ENCODE measurements at regions not wholly inside any gene's neighbourhood (a gene's known extent, or its start where the extent isn't known, plus 50 kb on each side); places are given as distances from the start of the nearest gene placed in this dataset.

- intact Hi-C loops (cut with DNase I; ENCODE audit: low total_unique reads) = no loop called here
- peaks cover 7 to 10% of the 10 kb centered on the region in 2 donors for H3K9me3 ChIP-seq
- TF ChIP-seq POLR2A (IDR thresholded peaks at IDR 0.05) (no peak), POLR2AphosphoS5 (IDR thresholded peaks at IDR 0.05) (no peak)
- TF ChIP-seq, protein P1, sequence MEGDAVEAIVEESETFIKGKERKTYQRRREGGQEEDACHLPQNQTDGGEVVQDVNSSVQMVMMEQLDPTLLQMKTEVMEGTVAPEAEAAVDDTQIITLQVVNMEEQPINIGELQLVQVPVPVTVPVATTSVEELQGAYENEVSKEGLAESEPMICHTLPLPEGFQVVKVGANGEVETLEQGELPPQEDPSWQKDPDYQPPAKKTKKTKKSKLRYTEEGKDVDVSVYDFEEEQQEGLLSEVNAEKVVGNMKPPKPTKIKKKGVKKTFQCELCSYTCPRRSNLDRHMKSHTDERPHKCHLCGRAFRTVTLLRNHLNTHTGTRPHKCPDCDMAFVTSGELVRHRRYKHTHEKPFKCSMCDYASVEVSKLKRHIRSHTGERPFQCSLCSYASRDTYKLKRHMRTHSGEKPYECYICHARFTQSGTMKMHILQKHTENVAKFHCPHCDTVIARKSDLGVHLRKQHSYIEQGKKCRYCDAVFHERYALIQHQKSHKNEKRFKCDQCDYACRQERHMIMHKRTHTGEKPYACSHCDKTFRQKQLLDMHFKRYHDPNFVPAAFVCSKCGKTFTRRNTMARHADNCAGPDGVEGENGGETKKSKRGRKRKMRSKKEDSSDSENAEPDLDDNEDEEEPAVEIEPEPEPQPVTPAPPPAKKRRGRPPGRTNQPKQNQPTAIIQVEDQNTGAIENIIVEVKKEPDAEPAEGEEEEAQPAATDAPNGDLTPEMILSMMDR (IDR thresholded peaks at IDR 0.05) = no peak
- H3K36me3 ChIP-seq = no peaks in the 10 kb centered on the region
- H3K4me1 ChIP-seq = no peaks in the 10 kb centered on the region
- no peaks in the 10 kb centered on the region for H3K27me3 ChIP-seq
- no peak overlapping the region for H3K4me3 ChIP-seq
- no peak for DNase-seq (ENCODE audit: low spot score in 2 of 2)
- no peak overlapping the region for H3K27ac ChIP-seq
Measured at GRCh38 chr2:154546341-154546740, 152.2 kb upstream of the KCNJ3 start.

- TF ChIP-seq POLR2AphosphoS5 (IDR thresholded peaks at IDR 0.05) (no peak), POLR2A (IDR thresholded peaks at IDR 0.05) (no peak)
- TF ChIP-seq, protein P1 (IDR thresholded peaks at IDR 0.05) = no peak
- Histone ChIP-seq H3K27ac (no peak overlapping the region), H3K4me3 (no peak overlapping the region), H3K9me3 (peaks cover 7 to 10% of the 10 kb centered on the region in 2 donors), H3K36me3 (no peaks in the 10 kb centered on the region), H3K27me3 (no peaks in the 10 kb centered on the region), H3K4me1 (no peaks in the 10 kb centered on the region)
- DNase-seq (ENCODE audit: low spot score in 2 of 2) = no peak
- intact Hi-C loops (cut with DNase I; ENCODE audit: low total_unique reads) = no loop called here
Measured at GRCh38 chr2:154549869-154550268, 148.6 kb upstream of the KCNJ3 start.

DNA sequence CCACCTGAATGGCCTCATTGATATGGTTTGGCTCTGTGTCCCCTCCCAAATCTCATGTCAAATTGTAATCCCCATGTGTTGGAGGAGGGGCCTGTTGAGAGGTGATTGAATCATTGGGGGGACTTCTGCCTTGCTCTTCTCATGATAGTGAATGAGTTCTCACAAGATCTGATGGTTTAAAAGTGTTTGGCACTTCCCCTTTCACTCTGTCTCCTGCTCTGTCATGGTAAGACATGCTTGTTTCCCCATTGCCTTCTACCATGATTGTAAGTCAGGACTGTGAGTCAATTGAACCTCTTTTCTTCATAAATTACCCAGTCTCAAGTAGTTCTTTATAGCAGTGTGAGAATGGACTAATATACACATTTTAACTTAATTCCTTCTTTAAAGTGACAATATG lies 146.8 kb upstream of the KCNJ3 start:
- intact Hi-C loops (cut with DNase I; ENCODE audit: low total_unique reads) = no loop called here
- no peak for DNase-seq (ENCODE audit: low spot score in 2 of 2)

DNA sequence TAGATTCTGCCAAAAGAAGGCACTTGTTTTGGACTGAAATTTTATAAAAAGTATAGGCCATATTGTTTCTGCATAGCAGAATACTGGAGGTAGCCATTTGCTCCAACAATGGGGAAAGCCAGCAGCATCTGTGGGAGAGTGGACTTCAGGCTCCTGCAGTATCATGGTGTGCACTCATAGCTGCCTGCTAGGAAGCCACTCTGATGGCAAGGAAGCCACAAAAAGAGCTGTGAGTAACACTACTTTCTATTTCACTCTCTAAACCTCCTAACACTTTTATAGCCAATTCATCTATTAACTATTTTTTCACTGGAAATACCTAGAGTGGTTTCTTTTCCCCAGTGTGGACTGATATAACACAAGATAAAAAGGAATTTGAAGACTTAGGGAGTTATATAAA lies 144.4 kb upstream of the KCNJ3 start:
- no peaks in the 10 kb centered on the region for H3K27me3 ChIP-seq
- H3K4me1 ChIP-seq = no peaks in the 10 kb centered on the region
- TF ChIP-seq POLR2AphosphoS5 (IDR thresholded peaks at IDR 0.05) = no peak
- no peak for TF ChIP-seq POLR2A (IDR thresholded peaks at IDR 0.05)
- TF ChIP-seq, protein P1 (IDR thresholded peaks at IDR 0.05) = no peak
- H3K9me3 ChIP-seq = no peaks in the 10 kb centered on the region
- H3K27ac ChIP-seq = no peak overlapping the region
- intact Hi-C loops (cut with DNase I; ENCODE audit: low total_unique reads) = no loop called here
- no peak overlapping the region for H3K4me3 ChIP-seq
- no peaks in the 10 kb centered on the region for H3K36me3 ChIP-seq
- DNase-seq (ENCODE audit: low spot score in 2 of 2) = no peak

More for the DNA sequence above, 146.8 kb upstream of the KCNJ3 start:
- Histone ChIP-seq H3K27me3 (no peaks in the 10 kb centered on the region), H3K36me3 (no peaks in the 10 kb centered on the region), H3K4me3 (no peak overlapping the region), H3K27ac (no peak overlapping the region), H3K4me1 (no peaks in the 10 kb centered on the region), H3K9me3 (peaks cover 3% of the 10 kb centered on the region in 2 donors)
- no peak for TF ChIP-seq POLR2A (IDR thresholded peaks at IDR 0.05)

DNA sequence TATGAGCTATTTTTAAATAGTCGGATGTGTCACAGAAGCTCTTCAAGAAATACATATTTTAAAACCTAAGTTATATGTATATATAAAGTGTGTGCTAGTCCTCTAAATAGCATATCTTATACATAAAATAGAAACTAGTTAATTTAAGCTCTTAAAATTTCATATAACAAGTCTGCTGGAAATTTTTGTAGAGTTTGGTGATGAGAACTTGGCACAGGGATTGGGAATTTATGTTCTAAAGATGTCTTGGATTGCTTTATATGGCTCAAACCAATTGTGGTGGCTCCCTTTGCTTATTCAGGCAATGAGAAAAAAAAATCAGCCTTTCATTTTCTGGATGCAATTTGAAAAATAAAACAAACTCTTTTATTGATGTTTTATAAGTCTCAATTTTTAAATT lies 142.8 kb upstream of the KCNJ3 start:
- Histone ChIP-seq H3K4me1 (no peaks in the 10 kb centered on the region), H3K36me3 (no peaks in the 10 kb centered on the region), H3K9me3 (no peaks in the 10 kb centered on the region), H3K27ac (no peak overlapping the region), H3K27me3 (no peaks in the 10 kb centered on the region), H3K4me3 (no peak overlapping the region)
- intact Hi-C loops (cut with DNase I; ENCODE audit: low total_unique reads) = no loop called here
- no peak for DNase-seq (ENCODE audit: low spot score in 2 of 2)
- no peak for TF ChIP-seq POLR2AphosphoS5 (IDR thresholded peaks at IDR 0.05)
- TF ChIP-seq POLR2A (IDR thresholded peaks at IDR 0.05) = no peak
- TF ChIP-seq, protein P1 (IDR thresholded peaks at IDR 0.05) = no peak

GRCh38 chr2:154556146-154556545 lies 142.3 kb upstream of the KCNJ3 start:
- no peaks in the 10 kb centered on the region for H3K27me3 ChIP-seq
- no peak for DNase-seq (ENCODE audit: low spot score in 2 of 2)
- H3K4me3 ChIP-seq = no peak overlapping the region
- no peaks in the 10 kb centered on the region for H3K4me1 ChIP-seq
- intact Hi-C loops (cut with DNase I; ENCODE audit: low total_unique reads) = no loop called here
- TF ChIP-seq POLR2A (IDR thresholded peaks at IDR 0.05) (no peak), POLR2AphosphoS5 (IDR thresholded peaks at IDR 0.05) (no peak)
- TF ChIP-seq, protein P1 (IDR thresholded peaks at IDR 0.05) = no peak
- H3K36me3 ChIP-seq = no peaks in the 10 kb centered on the region
- no peak overlapping the region for H3K27ac ChIP-seq
- no peaks in the 10 kb centered on the region for H3K9me3 ChIP-seq
